B cell (primary cell): ENCODE measurements at regions not wholly inside any gene's neighbourhood (a gene's known extent, or its start where the extent isn't known, plus 50 kb on each side); places are given as distances from the start of the nearest gene placed in this dataset.

Experiments
- ATAC-seq: fragments of 200-7000 bp; cut with Tn5 transposase; one replicate; pipeline ENCODE4 v1.10.0; 2021; ENCODE audit warnings: low read depth, mild to moderate bottlenecking, moderate number of reproducible peaks, moderate library complexity
- CTCF ChIA-PET: fragments of 350-600 bp; sonication (Branson Sonifier 250); formaldehyde crosslinking; loops from one replicate; lab custom pipeline; 2021; ENCODE audit warnings: antibody characterized with exemption, inconsistent platforms; lab: Charles Lee
- POLR2A ChIA-PET: fragments of 350-600 bp; sonication (Branson Sonifier 250); formaldehyde crosslinking; loops from one replicate; lab custom pipeline; 2021; ENCODE audit warnings: antibody characterized with exemption; lab: Charles Lee
- DNase-seq: peaks from one replicate; pipeline ENCODE4 v3.0.0; 2013
- H2AFZ ChIP-seq: 2 replicates; pipeline ENCODE4 v1.6.1; 2012; ENCODE audit warnings: mild to moderate bottlenecking, low read depth, low read length; ENCODE audit not compliant: insufficient read depth, poor library complexity, severe bottlenecking
- H3K27ac ChIP-seq, 2 donors: 1 replicate in 1 of 2; 2 replicates in 1 of 2; pipeline ENCODE4 v1.5.1; 2012 to 2013; ENCODE audit warnings: low read length in 2 of 2, mild to moderate bottlenecking in 2 of 2, moderate library complexity in 1 of 2
- H3K27me3 ChIP-seq, 4 experiments: fragments of 200-600 bp in 1 of 4; sonication (generic) in 1 of 4; replicated peaks in 1 of 4; 1 replicate in 2 of 4; 2 replicates in 2 of 4; pipeline versions ENCODE4 v1.6.1 to v1.7.0; 2013 to 2016; ENCODE audit warnings: low read length in 3 of 4, mild to moderate bottlenecking in 2 of 4, mixed read lengths in 1 of 4, moderate library complexity in 1 of 4; ENCODE audit not compliant: insufficient read depth in 4 of 4, control insufficient read depth in 3 of 4; ENCODE audit errors: control extremely low read depth in 1 of 4
- H3K36me3 ChIP-seq, 2 experiments: replicated peaks in 1 of 2; 1 replicate in 1 of 2; 2 replicates in 1 of 2; pipeline versions ENCODE4 v1.6.1 to v1.7.1; 2013; ENCODE audit warnings: low read length in 1 of 2; ENCODE audit not compliant: insufficient read depth in 2 of 2, control insufficient read depth in 1 of 2; ENCODE audit errors: control extremely low read depth in 1 of 2, extremely low read depth in 1 of 2
- H3K4me1 ChIP-seq, 2 donors: fragments of 200-600 bp in 1 of 2; sonication (generic) in 1 of 2; 1 replicate in 1 of 2; 2 replicates in 1 of 2; pipeline versions ENCODE4 v1.5.1 to v1.6.1; 2013 to 2017; ENCODE audit warnings: low read length in 2 of 2; ENCODE audit not compliant: control insufficient read depth in 2 of 2, insufficient read depth in 2 of 2
- H3K4me2 ChIP-seq: replicated peaks from 2 replicates; pipeline ENCODE3; 2012; ENCODE audit warnings: mild to moderate bottlenecking, low read depth, low read length; ENCODE audit not compliant: poor library complexity, severe bottlenecking
- H3K4me3 ChIP-seq, 5 experiments: fragments of 200-600 bp in 1 of 5; sonication (generic) in 1 of 5; 1 replicate in 3 of 5; 2 replicates in 2 of 5; pipeline versions ENCODE4 v1.5.1 to v1.7.0; 2011 to 2016; ENCODE audit warnings: low read length in 4 of 5, mild to moderate bottlenecking in 4 of 5, low read depth in 2 of 5, control low read depth in 1 of 5, moderate library complexity in 1 of 5; ENCODE audit not compliant: insufficient read depth in 1 of 5; ENCODE audit errors: control extremely low read depth in 1 of 5, extremely low read depth in 1 of 5
- H3K79me2 ChIP-seq: fragments of 200-600 bp; sonication (generic); one replicate; pipeline ENCODE4 v1.6.0; 2016; ENCODE audit warnings: low read length; ENCODE audit not compliant: control insufficient read depth, insufficient read depth
- H3K9ac ChIP-seq: fragments of 200-600 bp; sonication (generic); 2 replicates; pipeline ENCODE4 v1.6.1; 2017; ENCODE audit warnings: mild to moderate bottlenecking, low read length, moderate library complexity
- H3K9me3 ChIP-seq, 3 donors: one replicate each; pipeline versions ENCODE4 v1.6.1 to v1.7.1; 2013; ENCODE audit warnings: low read length in 2 of 3; ENCODE audit not compliant: control insufficient read depth in 2 of 3, insufficient read depth in 1 of 3; ENCODE audit errors: control extremely low read depth in 1 of 3
- H4K20me1 ChIP-seq: 2 replicates; pipeline ENCODE4 v1.6.0; 2012; ENCODE audit warnings: mild to moderate bottlenecking, low read length; ENCODE audit not compliant: insufficient read depth, control insufficient read depth, poor library complexity, severe bottlenecking
- H3K27ac Mint-ChIP-seq: one replicate; pipeline ENCODE4 v1.8.0; 2021; ENCODE audit warnings: mixed read lengths
- H3K27me3 Mint-ChIP-seq: one replicate; pipeline ENCODE4 v1.8.0; 2021; ENCODE audit warnings: mixed read lengths
- H3K4me1 Mint-ChIP-seq: one replicate; pipeline ENCODE4 v1.8.0; 2021; ENCODE audit warnings: mixed read lengths
- H3K4me3 Mint-ChIP-seq: one replicate; pipeline ENCODE4 v1.8.0; 2021; ENCODE audit warnings: mixed read lengths
- H3K9me3 Mint-ChIP-seq: one replicate; pipeline ENCODE4 v1.8.0; 2022; ENCODE audit warnings: mixed read lengths; ENCODE audit not compliant: insufficient read depth
- EZH2 ChIP-seq: IDR thresholded peaks from 2 replicates; pipeline ENCODE4 v1.6.1; 2012; ENCODE audit warnings: borderline replicate concordance, low read depth, mild to moderate bottlenecking, moderate library complexity, low read length; ENCODE audit not compliant: insufficient read depth, poor library complexity, severe bottlenecking
- WGBS: methylation state at CpG from one replicate; pipeline ENCODE4 v1.1.5; 2013; ENCODE audit warnings: missing lambda C conversion rate; ENCODE audit not compliant: insufficient coverage; 5-methylcytosine and 5-hydroxymethylcytosine counted together
- intact Hi-C: fragments of 100-400 bp; cut with micrococcal nuclease; formaldehyde crosslinking; loops from one replicate; pipeline ENCODE4 v1.10.0; 2022
- TF ChIP-seq, protein P1 (sequence below): fragments of 200-600 bp; IDR thresholded peaks from one replicate; pipeline ENCODE4 v1.8.0; 2022; ENCODE audit warnings: antibody characterized with exemption, mild to moderate bottlenecking

DNA sequence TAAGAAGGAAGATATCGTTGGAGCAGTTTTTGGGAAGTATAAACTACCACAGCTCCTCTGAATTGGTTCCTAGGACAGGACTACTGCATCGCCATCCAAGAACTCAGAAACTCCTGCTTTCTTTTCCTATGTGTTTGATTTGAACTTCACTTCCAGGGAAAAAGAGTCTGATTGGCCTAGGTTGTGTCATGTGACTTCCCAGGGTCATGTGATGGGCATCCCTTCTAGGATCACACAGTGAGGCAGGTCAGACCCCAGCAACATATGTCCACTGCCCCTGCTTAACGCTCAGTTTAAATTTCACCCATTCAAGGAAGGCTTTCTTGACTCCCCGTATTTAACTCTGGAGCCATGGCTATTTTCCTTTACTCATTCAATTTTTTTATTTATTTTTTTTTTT, 445.2 kb upstream of the SALL1 start:
- Histone ChIP-seq H3K36me3 (no peaks in the 10 kb centered on the region), H3K27me3 (no peaks in the 10 kb centered on the region), H4K20me1 (no peaks in the 10 kb centered on the region), H2AFZ (no peak overlapping the region), H3K4me1 (no peaks in the 10 kb centered on the region), H3K4me3 (no peak overlapping the region), H3K9me3 (peaks cover 0 to 11% (median 0%) of the 10 kb centered on the region in 3 donors), H3K9ac (no peak overlapping the region), H3K79me2 (no peaks in the 10 kb centered on the region), H3K27ac (no peak overlapping the region), H3K4me2 (no peak overlapping the region)
- TF ChIP-seq, protein P1, sequence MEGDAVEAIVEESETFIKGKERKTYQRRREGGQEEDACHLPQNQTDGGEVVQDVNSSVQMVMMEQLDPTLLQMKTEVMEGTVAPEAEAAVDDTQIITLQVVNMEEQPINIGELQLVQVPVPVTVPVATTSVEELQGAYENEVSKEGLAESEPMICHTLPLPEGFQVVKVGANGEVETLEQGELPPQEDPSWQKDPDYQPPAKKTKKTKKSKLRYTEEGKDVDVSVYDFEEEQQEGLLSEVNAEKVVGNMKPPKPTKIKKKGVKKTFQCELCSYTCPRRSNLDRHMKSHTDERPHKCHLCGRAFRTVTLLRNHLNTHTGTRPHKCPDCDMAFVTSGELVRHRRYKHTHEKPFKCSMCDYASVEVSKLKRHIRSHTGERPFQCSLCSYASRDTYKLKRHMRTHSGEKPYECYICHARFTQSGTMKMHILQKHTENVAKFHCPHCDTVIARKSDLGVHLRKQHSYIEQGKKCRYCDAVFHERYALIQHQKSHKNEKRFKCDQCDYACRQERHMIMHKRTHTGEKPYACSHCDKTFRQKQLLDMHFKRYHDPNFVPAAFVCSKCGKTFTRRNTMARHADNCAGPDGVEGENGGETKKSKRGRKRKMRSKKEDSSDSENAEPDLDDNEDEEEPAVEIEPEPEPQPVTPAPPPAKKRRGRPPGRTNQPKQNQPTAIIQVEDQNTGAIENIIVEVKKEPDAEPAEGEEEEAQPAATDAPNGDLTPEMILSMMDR, result no peak
- no peak for TF ChIP-seq EZH2
- WGBS, result 100% methylated on average over 1 of the region's 4 CpGs
- H3K9me3 Mint-ChIP-seq, result no peaks in the 10 kb centered on the region
- H3K27ac Mint-ChIP-seq, result no peak overlapping the region
- H3K4me1 Mint-ChIP-seq, result no peaks in the 10 kb centered on the region
- ChIA-PET POLR2A (no interaction called here), CTCF (no interaction called here)
- intact Hi-C loops, result no loop called here
- no peak for DNase-seq
- ATAC-seq, result no peak
- no peak overlapping the region for H3K4me3 Mint-ChIP-seq
- H3K27me3 Mint-ChIP-seq, result no peaks in the 10 kb centered on the region

DNA sequence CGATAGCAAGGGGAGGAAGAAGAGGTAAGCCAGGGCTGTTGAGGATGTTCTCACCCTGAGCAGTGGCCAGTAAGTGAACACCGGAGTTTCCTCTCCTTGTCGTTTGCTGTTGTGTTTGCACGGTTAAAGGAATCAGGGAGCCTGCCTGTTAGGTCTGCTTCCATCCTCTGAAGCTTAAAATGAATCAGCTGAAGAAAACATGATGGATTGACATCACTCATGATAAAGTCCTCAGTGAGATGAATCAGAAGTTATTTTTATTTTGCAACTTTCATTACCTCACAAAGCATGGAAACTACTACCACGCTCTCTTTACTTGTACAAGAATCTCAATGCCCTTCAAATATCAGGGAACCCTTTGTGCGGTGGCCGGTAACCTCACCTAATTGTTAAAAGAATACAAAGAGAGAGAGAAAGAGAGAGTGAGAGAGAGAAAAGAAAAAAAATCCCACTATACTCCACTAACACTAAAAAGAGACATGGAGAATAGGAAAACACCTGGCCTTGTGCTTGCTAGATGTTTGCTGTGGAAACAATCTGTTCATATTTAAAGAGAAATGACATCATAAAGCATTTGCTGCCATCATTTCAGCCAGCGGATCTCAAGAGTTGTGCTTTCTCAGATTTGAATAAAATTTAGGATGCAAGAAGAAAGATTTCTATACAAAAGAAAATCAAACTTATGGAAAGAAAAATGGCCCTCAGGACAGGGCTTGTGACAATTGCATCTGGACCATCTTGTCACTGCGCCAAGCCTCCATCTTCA, 441.6 kb upstream of the SALL1 start:
- H3K9ac ChIP-seq, result no peak overlapping the region
- no peaks in the 10 kb centered on the region for H3K4me1 Mint-ChIP-seq
- WGBS, result 51% methylated on average over 4 of the region's 9 CpGs
- no peaks in the 10 kb centered on the region for H4K20me1 ChIP-seq
- TF ChIP-seq, protein P1, result no peak
- no peak for TF ChIP-seq EZH2
- ChIA-PET CTCF (no interaction called here), POLR2A (no interaction called here)
- H3K27me3 Mint-ChIP-seq, result no peaks in the 10 kb centered on the region
- H3K27ac Mint-ChIP-seq, result no peak overlapping the region
- H3K4me3 ChIP-seq, result no peak overlapping the region
- H3K9me3 Mint-ChIP-seq, result no peaks in the 10 kb centered on the region
- ATAC-seq (no peak), DNase-seq (no peak)
- H3K4me1 ChIP-seq, result no peaks in the 10 kb centered on the region
- H3K36me3 ChIP-seq, result no peaks in the 10 kb centered on the region
- no peaks in the 10 kb centered on the region for H3K27me3 ChIP-seq
- intact Hi-C loops, result no loop called here
- peaks cover 0 to 7% (median 2%) of the 10 kb centered on the region in 3 donors for H3K9me3 ChIP-seq
- no peak overlapping the region for H3K4me2 ChIP-seq
- no peaks in the 10 kb centered on the region for H3K79me2 ChIP-seq
- H2AFZ ChIP-seq, result no peak overlapping the region
- H3K4me3 Mint-ChIP-seq, result no peak overlapping the region
- no peak overlapping the region for H3K27ac ChIP-seq
